Peyer's patch (tissue), 4 donors: ENCODE measurements at regions not wholly inside any gene's neighbourhood (a gene's known extent, or its start where the extent isn't known, plus 50 kb on each side); places are given as distances from the start of the nearest gene placed in this dataset.
"Not testable (repeated sequence)": the region's sequence is repeated elsewhere in the genome, so short reads cannot be mapped to it uniquely, and the experiment has no call there.

Experiments
- CTCF ChIP-seq, 6 experiments: fragments of 450-650 bp in 4 of 6; fragments of 200-600 bp in 2 of 6; sonication (generic) in 1 of 6; IDR thresholded peaks; one replicate each; pipeline ENCODE4 v1.5.1; 2017 to 2019; ENCODE audit warnings: antibody characterized with exemption in 6 of 6, mild to moderate bottlenecking in 3 of 6, moderate library complexity in 1 of 6
- POLR2A ChIP-seq, 2 donors: fragments of 450-650 bp; IDR thresholded peaks; one replicate each; pipeline ENCODE4 v1.5.1; 2017; ENCODE audit warnings: antibody characterized with exemption in 2 of 2, mild to moderate bottlenecking in 2 of 2, moderate library complexity in 2 of 2

- TF ChIP-seq CTCF, POLR2A (IDR thresholded peaks at IDR 0.05): not testable (repeated sequence)
Measured at GRCh38 chr16:13850173-13850572, 69.8 kb upstream of the ERCC4 start.
